PC-3 (cell line): ENCODE measurements at regions not wholly inside any gene's neighbourhood (a gene's known extent, or its start where the extent isn't known, plus 50 kb on each side); places are given as distances from the start of the nearest gene placed in this dataset.
A peak's percentile ranks its signal among the peaks of the same experiment; 100 is the strongest.
"Not testable (repeated sequence)": the region's sequence is repeated elsewhere in the genome, so short reads cannot be mapped to it uniquely, and the experiment has no call there.

Experiments
- ATAC-seq: fragments of 200-7000 bp; cut with Tn5 transposase; 2 replicates; pipeline ENCODE4 v1.9.1; 2020; ENCODE audit warnings: mild to moderate bottlenecking, moderate library complexity
- BruUV-seq: library from RNA; stranded (reverse); fragments of 400-500 nt; replicated peaks from 2 replicates; lab custom pipeline; 2021; lab: Mats Ljungman, UMichigan
- CTCF ChIA-PET: fragments of 300-600 bp; sonication (Branson Sonifier 250); formaldehyde crosslinking; loops from one replicate; lab custom pipeline; 2022; ENCODE audit warnings: antibody characterized with exemption; lab: Charles Lee
- POLR2A ChIA-PET: fragments of 300-600 bp; sonication (Branson Sonifier 250); formaldehyde crosslinking; loops from one replicate; lab custom pipeline; 2022; ENCODE audit warnings: antibody characterized with exemption; ENCODE audit not compliant: unreplicated experiment; lab: Charles Lee
- DNase-seq: peaks from one replicate; pipeline ENCODE4 v3.0.0-alpha.2; 2015
- H2AFZ ChIP-seq: fragments of 300-600 bp; sonication (generic); 2 replicates; pipeline ENCODE4 v1.6.0; 2016; ENCODE audit warnings: antibody characterized with exemption, low read length
- H3F3A ChIP-seq: fragments of 300-600 bp; sonication (generic); one replicate; pipeline ENCODE4 v1.6.0; 2017; ENCODE audit warnings: antibody characterized with exemption, low read length, control low read depth, mild to moderate bottlenecking; ENCODE audit not compliant: unreplicated experiment
- H3K27ac ChIP-seq: fragments of 300-600 bp; sonication (generic); 2 replicates; pipeline ENCODE4 v1.5.1; 2016; ENCODE audit warnings: mild to moderate bottlenecking, low read length
- H3K27me3 ChIP-seq: fragments of 300-600 bp; sonication (generic); 2 replicates; pipeline ENCODE4 v1.6.1; 2016; ENCODE audit warnings: low read length, mixed read lengths
- H3K36me3 ChIP-seq: fragments of 300-600 bp; sonication (generic); 2 replicates; pipeline ENCODE4 v1.6.1; 2016; ENCODE audit warnings: low read depth, mixed run types, low read length, mixed read lengths
- H3K4me1 ChIP-seq: fragments of 300-600 bp; sonication (generic); 2 replicates; pipeline ENCODE4 v1.5.1; 2016; ENCODE audit warnings: low read length; ENCODE audit not compliant: insufficient read depth
- H3K4me2 ChIP-seq: fragments of 300-600 bp; sonication (generic); 2 replicates; pipeline ENCODE4 v1.6.0; 2016; ENCODE audit warnings: low read length
- H3K4me3 ChIP-seq: fragments of 300-600 bp; sonication (generic); 2 replicates; pipeline ENCODE4 v1.5.1; 2016; ENCODE audit warnings: mild to moderate bottlenecking, low read length, mixed read lengths
- H3K79me2 ChIP-seq: fragments of 300-600 bp; sonication (generic); 2 replicates; pipeline ENCODE4 v1.6.1; 2017; ENCODE audit warnings: low read length, mixed read lengths
- H3K9ac ChIP-seq: fragments of 300-600 bp; sonication (generic); 2 replicates; pipeline ENCODE4 v1.6.0; 2016; ENCODE audit warnings: mild to moderate bottlenecking, low read length
- H3K9me2 ChIP-seq: fragments of 300-600 bp; sonication (generic); replicated peaks from 2 replicates; pipeline ENCODE4 v1.6.1; 2016; ENCODE audit warnings: mixed run types, low read length, mixed read lengths
- H3K9me3 ChIP-seq: fragments of 300-600 bp; sonication (generic); 2 replicates; pipeline ENCODE4 v1.6.1; 2016; ENCODE audit warnings: low read length, mixed read lengths
- H4K20me1 ChIP-seq: fragments of 300-600 bp; sonication (generic); 2 replicates; pipeline ENCODE4 v1.6.1; 2016; ENCODE audit warnings: low read length, mixed read lengths
- CTCF ChIP-seq: fragments of 300-600 bp; sonication (generic); conservative IDR thresholded peaks from 2 replicates; pipeline ENCODE4 v1.5.1; 2017; ENCODE audit warnings: antibody characterized with exemption, low read depth, mild to moderate bottlenecking, low read length
- EZH2 ChIP-seq: fragments of 300-600 bp; sonication (generic); IDR thresholded peaks from one replicate; pipeline ENCODE4 v1.6.1; 2017; ENCODE audit warnings: antibody characterized with exemption, mild to moderate bottlenecking, low read length; ENCODE audit not compliant: unreplicated experiment
- EZH2phosphoT487 ChIP-seq: fragments of 300-600 bp; sonication (generic); IDR thresholded peaks from 2 replicates; pipeline ENCODE4 v1.6.1; 2018; ENCODE audit warnings: mild to moderate bottlenecking, antibody characterized with exemption, low read length, borderline replicate concordance
- intact Hi-C: fragments of 100-400 bp; cut with micrococcal nuclease; formaldehyde crosslinking; loops from 2 replicates; pipeline ENCODE4 v1.9.0; 2023

- Histone ChIP-seq H3K9ac (no peak overlapping the region), H3K9me3 (no peaks in the 10 kb centered on the region), H3K36me3 (no peaks in the 10 kb centered on the region), H3K9me2 (no peaks in the 10 kb centered on the region), H3K4me2 (no peak overlapping the region), H3F3A (no peaks in the 10 kb centered on the region), H3K27ac (no peak overlapping the region), H3K27me3 (no peaks in the 10 kb centered on the region), H3K4me1 (0 out of 2 replicates have a peak, but pooled peaks cover 8% of the 10 kb centered on the region), H4K20me1 (no peaks in the 10 kb centered on the region), H3K4me3 (no peak overlapping the region), H2AFZ (no peak overlapping the region), H3K79me2 (no peaks in the 10 kb centered on the region)
- ChIA-PET CTCF (no interaction called here), POLR2A (no interaction called here)
- BruUV-seq, result no TSS peak
- intact Hi-C loops, result no loop called here
- TF ChIP-seq EZH2phosphoT487 (no peak), EZH2 (no peak), CTCF (no peak)
- no peak for ATAC-seq
- no peak for DNase-seq
These were observed 249.1 kb upstream of the PGRMC2 start for GRCh38 chr4:128536746-128537145.

- intact Hi-C loops, result not testable (repeated sequence)
These were observed 247.9 kb upstream of the PGRMC2 start for GRCh38 chr4:128535510-128535909.

DNA sequence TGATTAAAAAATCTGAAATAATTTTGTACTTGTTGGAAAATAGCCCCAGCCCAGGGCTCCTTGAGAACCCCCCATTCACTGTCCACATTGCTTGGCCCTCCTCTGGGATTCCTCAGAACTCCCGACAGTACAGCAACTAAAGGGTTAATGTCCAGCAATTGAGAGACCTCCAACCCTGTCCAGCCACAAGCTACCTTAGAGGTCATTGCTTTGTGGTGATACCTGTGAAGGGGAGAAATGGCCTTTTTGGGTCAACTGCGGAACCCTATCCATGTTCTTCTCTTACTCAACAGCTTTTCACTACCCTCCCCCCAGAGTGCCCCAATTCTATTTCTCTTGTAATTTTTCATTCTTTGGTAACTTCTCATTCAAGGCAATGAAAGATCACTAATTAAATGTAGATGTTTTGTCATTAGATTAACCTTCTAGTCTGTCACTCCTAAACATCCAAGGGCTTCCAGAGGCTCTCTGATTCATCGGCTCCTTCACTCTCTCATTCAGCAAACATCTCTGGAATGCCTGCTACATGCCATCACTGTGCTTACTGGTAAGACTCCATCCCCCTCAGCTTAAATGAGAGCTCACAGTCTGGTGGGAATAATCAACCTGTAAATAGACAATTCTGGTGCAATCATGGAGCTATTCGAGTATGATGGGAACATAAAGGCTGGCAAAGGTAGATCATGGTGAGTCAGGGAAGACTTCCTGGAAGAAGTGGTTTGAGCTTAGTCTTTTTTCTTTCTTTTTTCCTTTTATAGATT lies 241.4 kb upstream of the PGRMC2 start:
- Histone ChIP-seq H3K4me2 (peak overlapping the region; percentile 73), H3K79me2 (no peaks in the 10 kb centered on the region), H3K9me3 (no peaks in the 10 kb centered on the region), H2AFZ (no peak overlapping the region), H3K4me1 (peaks cover 49% of the 10 kb centered on the region), H4K20me1 (no peaks in the 10 kb centered on the region), H3K27ac (peak overlapping the region; percentile 19), H3K4me3 (peak overlapping the region; percentile 33; the same call in 1 of the 2 replicates), H3F3A (no peaks in the 10 kb centered on the region), H3K36me3 (no peaks in the 10 kb centered on the region), H3K9me2 (no peaks in the 10 kb centered on the region), H3K9ac (no peak overlapping the region), H3K27me3 (no peaks in the 10 kb centered on the region)
- POLR2A ChIA-PET, result interaction anchor here (1.0 kb wide), 1 partner anchor 67 kb away, joined by 4 read pairs; no protein-coding TSS in a partner anchor
- TF ChIP-seq EZH2phosphoT487 (no peak), CTCF (no peak)
- CTCF ChIA-PET, result interaction anchor here (0.6 to 1.0 kb wide), 2 partner anchors 41 to 75 kb away, joined by 3 to 4 read pairs; no protein-coding TSS in a partner anchor
- no TSS peak for BruUV-seq
- intact Hi-C loops, result loop anchor here (2.0 kb wide), 1 partner anchor 74 kb away; no protein-coding TSS in a partner anchor
- DNase-seq, result peak; percentile 88
- peak; percentile 82 for ATAC-seq

More at GRCh38 chr4:128535510-128535909, 247.9 kb upstream of the PGRMC2 start:
- H3K27ac ChIP-seq, H3K4me2 ChIP-seq, H4K20me1 ChIP-seq, H3K36me3 ChIP-seq, H3K4me3 ChIP-seq, H3K9me3 ChIP-seq, CTCF ChIA-PET, H3K79me2 ChIP-seq, ATAC-seq, BruUV-seq, H3K27me3 ChIP-seq, H3K4me1 ChIP-seq, H3K9me2 ChIP-seq, H3F3A ChIP-seq, POLR2A ChIA-PET, H3K9ac ChIP-seq: not testable (repeated sequence)
- peak; percentile 46 for DNase-seq
- H2AFZ ChIP-seq, result peak overlapping the region; percentile 63
